ENCODE measurements at regions not wholly inside any gene's neighbourhood (a gene's known extent, or its start where the extent isn't known, plus 50 kb on each side); places are given as distances from the start of the nearest gene placed in this dataset.

GRCh38 chr6:168159506-168159905 lies 80.5 kb upstream of the FRMD1 start:
- TF ChIP-seq CTCF (IDR thresholded peaks at IDR 0.05; ENCODE audit: low read length) (no peak), EZH2phosphoT487 (IDR thresholded peaks at IDR 0.05; ENCODE audit: low read length) (no peak)
